Activated CD8-positive, alpha-beta memory T cell treated with anti-CD3 and anti-CD28 coated beads for 4 hours (primary cell): ENCODE measurements at regions not wholly inside any gene's neighbourhood (a gene's known extent, or its start where the extent isn't known, plus 50 kb on each side); places are given as distances from the start of the nearest gene placed in this dataset.
"Not testable (repeated sequence)": the region's sequence is repeated elsewhere in the genome, so short reads cannot be mapped to it uniquely, and the experiment has no call there.

Source experiments
- DNase-seq, 2 donors: peaks; one replicate each; pipeline ENCODE4 v3.0.0-alpha.2; 2020; ENCODE audit warnings: low read depth in 2 of 2

DNA sequence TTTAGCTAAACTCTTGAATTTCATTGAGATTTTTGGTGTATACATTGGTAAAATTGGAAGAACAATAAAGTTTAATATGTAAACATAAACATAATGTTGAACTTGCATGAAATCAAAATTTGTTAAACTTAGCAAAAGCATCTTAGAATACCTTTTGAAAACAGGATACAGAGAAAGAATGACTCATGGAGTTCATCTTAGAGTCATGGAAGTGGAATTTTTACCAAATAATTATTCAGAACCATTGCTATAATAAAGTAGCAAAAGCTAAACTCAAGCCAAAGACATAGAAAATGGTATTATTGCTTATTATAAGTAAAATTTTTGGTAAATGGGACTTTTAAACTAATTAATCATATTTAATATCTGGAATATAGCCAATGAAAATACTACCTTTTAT, 841.6 kb upstream of the SLC39A10 start:
- DNase-seq: no peak

DNA sequence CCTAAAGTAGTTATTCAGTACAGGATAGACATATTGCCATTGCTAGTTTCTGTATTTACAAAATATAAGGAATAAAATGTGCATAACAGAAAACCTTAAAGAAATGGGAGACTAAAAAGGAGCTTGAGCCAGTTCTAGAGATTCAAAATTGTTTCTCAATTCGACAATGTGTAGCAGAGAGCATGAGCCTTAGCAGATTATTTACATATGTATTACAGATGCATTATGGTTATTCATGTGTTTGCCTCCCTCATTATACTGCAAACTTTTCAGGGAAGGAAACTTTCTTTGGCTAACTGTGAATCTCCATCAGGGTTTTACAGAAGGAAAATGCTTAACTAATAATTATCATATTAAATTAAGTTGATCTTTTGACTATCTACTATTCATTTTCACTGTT, 854.4 kb upstream of the SLC39A10 start:
- DNase-seq: no peak

DNA sequence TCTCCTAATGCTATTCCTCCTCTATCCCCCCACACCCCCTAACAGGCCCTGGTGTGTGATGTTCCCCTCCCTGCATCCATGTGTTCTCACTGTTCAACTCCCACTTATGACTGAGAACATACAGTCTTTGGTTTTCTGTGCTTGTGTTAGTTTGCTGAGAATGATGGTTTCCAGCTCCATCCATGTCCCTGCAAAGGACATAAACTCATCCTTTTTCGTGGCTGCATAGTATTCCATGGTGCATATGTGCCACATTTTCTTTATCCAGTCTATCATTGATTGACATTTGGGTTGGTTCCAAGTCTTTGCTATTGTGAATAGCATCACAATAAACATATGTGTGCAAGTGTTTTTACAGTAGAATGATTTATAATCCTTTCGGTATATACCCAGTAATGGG, 870.0 kb upstream of the SLC39A10 start:
- DNase-seq: not testable (repeated sequence)

DNA sequence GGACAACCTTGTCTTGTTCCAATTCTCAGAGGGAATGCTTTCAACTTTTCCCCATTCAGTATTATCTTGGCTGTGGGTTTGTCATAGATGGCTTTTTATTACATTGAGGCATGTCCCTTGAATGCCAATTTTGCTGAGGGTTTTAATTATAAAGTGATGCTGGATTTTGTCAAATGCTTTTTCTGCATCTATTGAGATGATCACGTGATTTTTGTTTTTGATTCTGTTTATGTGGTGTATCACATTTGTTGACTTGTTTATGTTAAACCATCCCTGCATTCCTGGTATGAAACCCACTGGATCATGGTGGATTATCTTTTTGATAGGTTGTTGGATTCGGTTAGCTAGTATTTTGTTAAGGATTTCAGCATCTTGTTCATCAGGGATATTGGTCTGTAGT, 885.6 kb upstream of the SLC39A10 start:
- not testable (repeated sequence) for DNase-seq

DNA sequence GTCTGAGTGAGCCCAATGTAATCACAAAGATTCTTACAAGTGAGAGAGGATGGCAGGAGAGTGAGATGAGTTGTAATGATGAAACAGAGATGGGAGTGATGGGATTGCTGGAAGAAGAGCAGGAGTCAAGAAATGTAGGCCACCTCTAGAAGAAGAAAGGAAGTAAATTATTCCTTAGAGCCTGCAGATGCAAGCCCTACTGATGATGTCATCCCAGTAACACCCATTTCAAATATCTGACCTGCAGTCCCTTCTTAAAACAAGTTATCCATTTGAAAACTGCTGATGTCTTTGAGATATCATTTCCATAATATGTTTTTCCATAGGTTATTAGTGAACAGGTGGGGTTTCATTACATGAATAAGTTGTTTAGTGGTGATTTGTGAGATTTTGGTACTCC, 888.0 kb upstream of the SLC39A10 start:
- DNase-seq: no peak

DNA sequence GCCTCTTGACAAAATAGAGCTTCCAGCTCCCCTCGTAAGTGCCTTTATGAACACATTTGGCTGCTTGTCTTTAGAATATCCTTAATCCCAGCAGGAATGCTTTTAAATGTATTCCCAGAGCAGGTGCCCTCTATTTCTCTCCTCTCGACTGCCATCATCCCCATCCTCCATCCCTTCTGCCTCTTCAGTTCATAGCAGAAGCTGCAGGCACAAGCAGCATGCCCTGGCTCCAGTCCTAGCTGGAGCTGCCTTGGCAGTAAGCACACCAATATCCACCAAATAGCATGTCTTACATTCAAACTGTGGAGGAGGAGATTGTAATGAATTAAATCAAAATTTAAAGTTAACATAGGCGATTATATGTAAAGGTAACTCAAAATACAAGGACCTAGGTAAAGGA, 891.3 kb upstream of the SLC39A10 start:
- DNase-seq: no peak

DNA sequence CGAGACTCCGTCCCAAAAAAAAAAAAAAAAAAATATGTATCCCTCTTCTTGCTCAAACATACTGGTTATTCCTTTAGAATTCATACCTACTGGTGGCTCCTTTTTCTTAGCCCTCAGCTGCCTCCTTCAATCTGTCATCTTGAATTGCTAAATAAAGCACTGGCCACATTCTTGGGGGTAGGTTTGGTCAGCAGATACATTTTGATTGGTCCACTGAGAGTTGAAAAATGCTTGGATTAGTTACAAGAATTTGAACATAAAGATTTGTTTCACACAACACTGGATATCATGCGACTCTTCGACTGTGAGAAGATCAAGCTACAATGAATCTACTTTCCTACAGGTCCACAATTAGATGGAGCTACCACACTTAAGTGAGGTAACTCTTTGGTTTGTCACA, 906.1 kb upstream of the SLC39A10 start:
- DNase-seq: no peak

DNA sequence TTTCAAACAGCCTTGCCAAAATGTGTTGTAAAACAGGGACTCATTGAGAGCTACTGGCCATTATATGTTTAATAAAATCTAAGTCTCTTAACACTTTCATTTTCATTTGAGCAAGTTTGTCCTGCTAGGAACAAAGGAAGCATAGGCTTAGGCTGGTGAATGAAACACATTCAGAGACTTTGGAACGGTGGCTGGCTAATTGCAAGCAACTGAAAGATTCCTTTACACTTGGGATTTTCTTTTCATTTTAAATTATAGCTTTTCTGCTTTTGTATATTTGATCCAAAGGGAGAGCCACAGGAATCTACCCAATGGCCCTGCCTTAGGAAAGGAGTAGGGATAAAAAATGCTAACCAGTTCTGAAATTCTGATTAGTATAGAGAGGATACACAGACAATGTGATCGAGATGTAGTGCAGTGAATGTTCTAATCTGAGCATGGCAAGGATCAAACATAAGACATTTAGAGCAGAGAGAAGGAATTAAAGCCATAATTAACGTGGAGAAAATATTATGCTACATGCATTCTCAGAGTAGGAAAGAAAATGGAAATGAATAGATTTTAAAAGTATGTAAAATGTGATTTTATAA, 911.4 kb upstream of the SLC39A10 start:
- DNase-seq: no peak

DNA sequence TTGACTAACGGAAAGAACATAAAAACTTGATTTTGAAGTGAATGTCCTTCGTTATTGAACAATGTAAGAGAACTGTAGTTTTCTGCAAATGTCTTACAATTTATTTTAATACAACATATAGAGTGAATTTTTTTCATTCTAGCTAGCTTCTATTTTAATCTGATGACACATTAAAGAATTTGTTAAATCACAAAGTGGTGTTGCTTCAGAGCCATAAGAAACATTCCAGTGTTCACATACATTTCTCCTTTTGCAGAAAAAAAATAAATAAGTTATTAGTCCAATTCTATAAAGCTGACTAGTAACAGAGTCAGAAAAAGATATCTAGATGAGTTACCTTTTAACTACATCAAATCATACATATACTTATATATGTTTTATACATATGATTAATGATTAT, 914.3 kb upstream of the SLC39A10 start:
- no peak for DNase-seq

DNA sequence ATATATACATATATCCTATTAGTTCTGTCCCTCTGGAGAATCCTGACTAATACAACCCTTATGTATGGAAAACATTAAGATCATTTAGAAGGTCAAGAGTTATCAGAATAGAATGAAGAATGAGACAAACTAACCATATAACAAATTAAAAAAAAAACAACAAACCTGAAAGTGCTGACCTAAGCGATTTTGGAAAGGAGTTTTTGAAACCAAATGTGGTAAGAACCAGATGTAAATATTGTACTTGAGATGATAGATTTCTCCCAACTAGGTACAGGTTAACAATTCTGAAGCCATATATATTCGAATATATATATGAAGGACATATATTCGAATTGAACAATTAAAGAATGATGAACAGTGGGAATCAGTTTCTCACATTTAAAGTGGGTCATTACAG, 917.8 kb upstream of the SLC39A10 start:
- no peak for DNase-seq

DNA sequence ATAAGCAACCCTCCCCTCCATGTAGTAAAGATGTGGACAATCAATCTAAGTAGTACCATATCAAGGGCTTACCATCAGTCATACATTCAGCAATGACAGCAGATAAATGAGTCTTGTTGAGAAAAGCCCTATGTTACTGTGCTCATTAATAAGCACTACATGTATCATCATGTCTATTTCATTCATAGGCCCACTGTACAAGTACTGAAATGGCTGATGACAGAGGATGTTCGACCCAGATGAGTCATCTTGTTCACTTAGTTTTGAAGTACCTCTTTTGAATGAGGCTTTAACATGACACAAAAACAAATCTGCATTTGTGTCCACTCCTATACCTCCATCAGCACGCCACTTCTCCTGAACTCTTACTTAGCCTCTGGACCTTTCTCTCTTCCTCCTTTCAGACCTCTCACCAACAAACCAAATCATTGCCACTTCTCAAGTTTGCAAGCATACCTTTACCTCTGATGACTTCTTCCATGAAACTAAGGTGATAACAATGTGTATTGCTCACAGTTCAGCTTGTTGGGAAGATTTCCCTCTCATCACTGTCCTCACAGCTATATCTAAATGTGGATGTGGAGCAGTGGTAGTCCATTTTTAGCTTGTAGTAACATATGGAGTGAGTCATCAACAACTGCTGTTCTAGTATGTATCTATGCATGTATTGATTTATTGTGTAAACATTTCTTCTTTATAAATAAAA, 921.0 kb upstream of the SLC39A10 start:
- no peak for DNase-seq

DNA sequence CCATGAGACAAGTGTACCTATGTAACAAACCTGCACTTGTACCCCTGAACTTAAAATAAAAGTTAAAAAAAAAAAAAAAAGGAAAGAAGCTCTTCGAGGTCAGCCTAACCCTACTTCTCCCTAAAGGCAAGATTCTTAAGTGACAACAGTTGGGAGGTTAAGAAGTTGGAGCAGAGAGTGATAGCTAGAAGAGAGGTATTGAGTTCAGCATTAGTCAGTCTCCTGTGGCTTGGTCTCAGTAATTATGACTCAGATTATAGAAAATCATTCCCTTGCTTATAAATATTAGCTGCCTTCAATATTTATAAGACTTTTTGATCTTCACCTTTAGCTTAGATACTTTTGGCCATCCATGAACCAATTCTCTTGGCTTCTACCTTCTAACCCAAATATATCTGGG, 926.8 kb upstream of the SLC39A10 start:
- no peak for DNase-seq

DNA sequence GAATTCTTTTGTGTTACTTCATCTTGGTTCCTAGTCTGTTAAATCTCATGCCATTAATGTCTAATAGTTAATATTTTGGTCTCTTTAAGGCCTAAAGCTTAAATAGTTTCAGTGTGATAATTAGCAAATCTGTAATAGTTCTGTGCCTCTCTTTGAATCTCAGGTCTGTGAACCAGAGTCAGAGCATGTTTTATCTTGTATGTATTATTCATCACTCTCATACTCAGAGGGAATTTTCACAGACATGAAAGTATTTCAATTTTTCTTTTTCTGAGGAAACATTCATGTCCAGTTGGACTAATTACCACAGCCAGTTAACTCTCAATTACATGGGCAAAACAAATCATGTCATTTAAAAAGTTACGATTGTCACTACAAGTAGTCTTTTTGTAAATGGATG, 931.9 kb upstream of the SLC39A10 start:
- no peak for DNase-seq

DNA sequence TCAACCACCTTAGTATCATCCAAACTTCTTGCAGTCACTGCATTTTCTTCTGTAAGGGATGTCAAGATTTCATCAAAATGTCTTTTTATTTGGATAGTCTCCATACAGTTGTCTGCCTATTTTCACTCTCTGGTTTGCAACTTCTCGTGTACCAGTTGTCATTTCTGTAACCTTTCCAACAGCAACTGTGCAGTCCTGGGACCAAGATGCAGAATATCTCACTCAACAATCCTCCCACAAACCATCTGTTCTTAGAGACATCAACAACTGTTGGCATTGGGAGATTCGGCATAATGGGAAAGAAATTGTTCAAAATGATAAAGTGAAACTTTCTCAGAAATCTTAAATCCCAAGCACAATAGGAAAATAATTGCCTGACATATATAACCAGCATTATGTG, 933.6 kb upstream of the SLC39A10 start:
- DNase-seq: no peak

DNA sequence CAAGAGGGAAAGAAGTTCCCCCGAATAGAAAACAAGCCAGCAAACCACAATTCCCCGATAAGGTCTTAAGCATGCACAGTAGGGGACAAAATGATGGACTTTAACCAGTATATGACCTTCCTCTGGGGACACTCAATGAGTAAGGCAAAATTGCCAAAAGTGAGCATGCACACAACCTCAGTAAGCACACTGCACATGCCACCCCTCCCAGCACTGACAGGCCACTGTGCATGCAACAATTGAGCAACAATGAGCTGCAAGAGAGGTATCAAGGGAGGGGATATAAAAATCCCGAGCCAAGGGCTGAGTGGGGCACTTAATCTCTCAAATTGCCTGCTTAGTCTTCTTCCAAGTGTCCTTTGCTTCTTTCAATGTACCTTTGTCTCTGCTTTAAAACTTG, 935.8 kb upstream of the SLC39A10 start:
- DNase-seq: no peak

DNA sequence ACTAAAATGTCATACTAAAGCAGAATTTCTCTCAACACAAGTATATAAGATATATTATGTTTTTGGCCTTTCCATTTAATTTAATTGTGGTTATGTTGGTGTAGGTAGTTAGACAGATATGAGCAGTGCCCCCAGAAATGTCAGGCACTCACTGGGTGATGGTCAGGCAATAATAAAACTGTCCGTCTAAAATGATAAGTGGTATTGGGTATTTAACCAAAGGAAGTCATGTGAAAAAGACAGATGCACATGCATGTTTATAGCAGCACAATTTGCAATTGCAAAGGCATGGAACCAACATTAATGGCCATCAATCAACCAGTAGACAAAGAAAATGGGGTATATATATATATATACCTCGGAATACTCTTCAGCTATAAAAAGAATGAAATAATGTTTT, 936.6 kb upstream of the SLC39A10 start:
- DNase-seq: no peak

DNA sequence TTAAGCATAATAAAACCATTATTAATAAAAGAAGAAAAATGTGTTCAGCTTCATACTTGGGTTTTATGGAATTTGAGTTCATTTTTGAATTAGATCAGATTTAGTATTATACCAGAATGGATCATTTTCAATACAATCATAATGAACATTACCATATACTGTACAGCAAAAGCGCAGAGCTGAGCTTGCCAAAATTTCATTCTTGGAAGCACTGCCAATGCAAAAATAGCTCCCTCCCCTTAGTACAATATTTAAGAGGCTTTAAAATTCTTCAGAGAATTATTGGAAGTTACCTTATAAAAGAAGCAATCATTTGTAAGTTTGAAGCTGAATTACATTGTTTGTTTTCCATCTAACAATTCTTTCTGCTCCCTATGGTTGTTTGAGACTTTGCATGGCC, 938.1 kb upstream of the SLC39A10 start:
- no peak for DNase-seq

DNA sequence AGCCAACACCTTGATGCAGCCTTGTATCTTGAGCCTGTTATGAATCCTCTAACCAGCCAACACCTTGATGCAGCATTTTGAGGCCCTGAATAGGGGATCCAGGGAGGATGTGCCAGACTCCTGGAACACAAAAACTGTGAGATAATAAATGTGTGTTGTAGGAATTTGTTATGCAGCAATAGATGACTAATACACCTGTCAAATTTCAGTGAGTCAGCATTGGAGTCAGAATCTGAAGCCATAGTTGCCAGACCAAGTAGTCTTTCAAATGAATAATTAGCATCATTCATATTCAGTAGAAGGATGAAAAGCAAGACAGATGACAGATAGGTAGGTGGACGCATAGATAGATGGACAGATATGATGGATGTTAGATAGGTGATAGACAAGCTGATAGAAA, 942.5 kb upstream of the SLC39A10 start:
- no peak for DNase-seq

DNA sequence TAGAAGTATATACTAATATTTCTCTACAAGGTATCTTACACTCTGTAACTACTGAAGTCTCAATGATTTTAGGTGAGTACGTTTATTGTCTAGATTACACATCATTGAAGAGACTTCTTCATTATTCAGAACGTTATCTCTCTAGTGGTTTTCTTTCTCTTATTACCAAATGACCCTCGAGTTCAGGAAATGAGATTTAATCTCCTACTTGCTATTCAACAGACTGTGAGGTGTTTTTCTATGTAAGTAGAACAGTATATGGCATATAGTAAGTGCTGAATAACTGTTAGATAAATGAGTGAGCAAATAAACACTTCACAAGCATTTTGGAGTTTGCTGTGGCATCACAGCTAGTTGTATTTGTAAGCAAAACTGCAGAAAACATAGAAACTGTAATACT, 947.2 kb upstream of the SLC39A10 start:
- DNase-seq: no peak

DNA sequence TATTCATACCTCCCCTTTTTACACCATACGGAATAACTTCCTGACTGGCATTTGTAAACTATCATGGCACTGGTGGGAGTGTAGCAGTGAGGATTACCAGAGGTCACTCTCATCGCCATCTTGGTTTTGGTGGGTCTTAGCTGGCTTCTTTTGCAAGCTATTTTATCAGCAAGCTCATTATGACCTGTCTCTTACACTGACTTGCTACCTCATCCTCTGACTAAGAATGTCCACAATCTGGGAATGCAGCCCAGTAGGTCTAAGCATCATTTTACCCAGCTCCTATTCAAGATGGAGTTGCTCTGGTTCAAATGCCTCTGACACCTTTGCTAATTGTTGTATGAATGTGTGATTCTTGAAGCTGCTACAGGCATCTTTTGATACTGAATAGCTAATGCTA, 950.8 kb upstream of the SLC39A10 start:
- no peak for DNase-seq

DNA sequence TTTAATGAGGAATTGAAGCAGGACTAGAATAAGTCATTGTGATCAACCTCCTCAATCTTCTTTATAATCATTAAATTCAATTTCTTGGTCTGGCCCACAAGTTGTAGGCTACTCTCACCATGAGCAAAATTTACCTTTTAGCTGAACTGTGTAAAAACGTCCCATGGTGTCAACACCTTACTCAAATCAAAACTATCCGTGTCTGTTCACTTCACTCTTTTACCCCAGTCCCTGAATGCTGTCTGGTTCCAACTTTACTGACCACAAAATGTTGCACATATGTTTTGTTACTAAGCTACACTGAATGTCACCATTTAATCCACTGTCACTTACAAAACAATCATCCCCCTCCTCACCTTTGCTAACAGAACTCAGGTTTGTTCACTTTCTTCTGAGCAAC, 951.6 kb upstream of the SLC39A10 start:
- no peak for DNase-seq

DNA sequence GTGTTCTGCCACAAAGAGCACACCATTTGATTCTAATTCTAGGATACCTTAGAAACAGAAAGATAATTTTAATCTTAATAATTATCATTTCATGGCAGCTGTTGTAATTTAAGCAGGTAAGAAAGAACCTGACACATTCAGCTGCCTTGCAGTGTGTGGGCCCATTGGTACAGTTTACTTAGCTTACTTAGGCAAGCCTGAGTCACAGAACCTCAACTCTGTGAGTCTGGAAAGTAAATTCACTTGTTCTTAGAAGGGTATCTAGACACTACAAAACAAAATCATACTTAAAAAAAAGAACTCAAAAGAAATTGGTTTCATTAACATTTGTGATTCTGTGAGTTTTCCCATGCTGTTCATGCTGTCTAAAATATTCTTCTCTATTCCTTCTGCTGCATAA, 956.3 kb upstream of the SLC39A10 start:
- no peak for DNase-seq

DNA sequence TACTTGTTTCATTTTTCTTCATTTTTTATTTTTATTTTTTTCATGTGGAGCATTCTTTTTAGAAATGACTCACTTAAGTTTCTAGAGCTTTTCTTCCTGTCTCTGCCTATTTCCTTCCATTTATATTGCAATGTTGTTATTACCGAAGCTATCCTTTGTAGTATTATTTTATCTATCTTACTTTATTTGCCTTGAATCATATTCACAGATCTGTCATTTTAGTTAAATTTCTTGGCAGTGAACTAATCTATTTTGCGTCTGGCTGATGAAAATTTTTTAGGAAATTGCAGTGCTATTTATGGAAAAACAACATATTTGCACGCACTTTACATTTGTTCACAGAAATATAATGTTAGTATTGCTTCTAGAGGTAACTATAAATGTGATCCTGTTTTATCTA, 956.9 kb upstream of the SLC39A10 start:
- DNase-seq: no peak

DNA sequence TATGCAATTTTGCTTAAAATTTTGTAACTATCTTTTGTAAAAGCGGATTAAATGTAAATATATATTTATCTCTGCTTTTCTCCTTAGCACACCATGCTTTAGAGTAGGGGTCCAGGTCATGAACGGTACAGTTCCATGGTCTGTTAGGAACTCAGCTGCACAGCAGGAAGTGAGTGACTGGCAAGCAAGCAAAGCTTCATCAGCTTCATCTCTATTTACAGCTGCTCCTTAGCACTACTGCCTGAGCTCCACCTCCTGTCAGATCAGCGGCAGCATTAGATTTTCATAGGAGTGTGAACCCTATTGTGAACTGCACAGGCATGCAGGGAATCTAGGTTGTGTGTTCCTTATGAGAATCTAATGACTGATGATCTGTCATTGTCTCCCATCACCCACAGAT, 959.0 kb upstream of the SLC39A10 start:
- no peak for DNase-seq
